Pancreas (tissue), 10 donors: ENCODE measurements at regions not wholly inside any gene's neighbourhood (a gene's known extent, or its start where the extent isn't known, plus 50 kb on each side); places are given as distances from the start of the nearest gene placed in this dataset.

Source experiments
- ATAC-seq, 4 donors: fragments of 200-7000 bp; cut with Tn5 transposase; one replicate each; pipeline versions ENCODE4 v1.8.0 to v1.9.1; 2020; ENCODE audit warnings: mild to moderate bottlenecking in 4 of 4, moderate library complexity in 4 of 4
- DNase-seq, 6 donors: peaks; one replicate each; pipeline ENCODE4 v3.0.0-alpha.2; 2020
- FAIRE-seq: peaks from 2 replicates; lab custom pipeline; 2012; peaks lifted over from hg19 to GRCh38; lab: Jason Lieb, UNC
- H3K27ac ChIP-seq, 4 donors: fragments of 200-600 bp; sonication (generic); 1 replicate in 3 of 4; 2 replicates in 1 of 4; pipeline versions ENCODE4 v1.5.0 to v1.8.0; 2020
- H3K27me3 ChIP-seq, 4 donors: fragments of 200-600 bp; one replicate each; pipeline ENCODE4 v1.8.0; 2021
- H3K36me3 ChIP-seq, 3 donors: fragments of 200-600 bp; sonication (generic) in 1 of 3; one replicate each; pipeline versions ENCODE4 v1.5.0 to v1.8.0; 2020 to 2021
- H3K4me1 ChIP-seq, 3 donors: fragments of 200-600 bp; one replicate each; pipeline ENCODE4 v1.8.0; 2021
- H3K4me3 ChIP-seq, 4 donors: fragments of 200-600 bp; sonication (generic) in 2 of 4; one replicate each; pipeline versions ENCODE4 v1.5.0 to v1.8.0; 2020 to 2021
- H3K9me3 ChIP-seq, 4 donors: fragments of 200-600 bp; one replicate each; pipeline ENCODE4 v1.8.0; 2021
- CTCF ChIP-seq, 4 donors: fragments of 200-600 bp; sonication (generic) in 3 of 4; IDR thresholded peaks; one replicate each; pipeline versions ENCODE4 v1.5.0 to v1.8.0; 2021; ENCODE audit warnings: antibody characterized with exemption in 4 of 4
- WGBS, 2 donors: extraction: QIAGEN DNeasy Blood & Tissue Kit; methylation state at CpG; one replicate each; pipeline ENCODE4 v1.1.7; 2013; 5-methylcytosine and 5-hydroxymethylcytosine counted together
- intact Hi-C, 3 donors: fragments of 100-400 bp; cut with DNase I; formaldehyde crosslinking; loops; one replicate each; pipeline versions ENCODE4 v1.11.1 to v1.14.2; 2022
- donor health status: healthy with polysubstance abuse.
- donor health status: DM: no; HTN: no; CAD: no; lungs with moderate emphysema.
- donor health status: DM: no; HTN: no; CAD: no.
- donor health status: control.
- donor health status: control.
- donor health status: Bipolar disorder and iron deficiency.
- donor health status: DM: yes; HTN: yes; CAD: no.
- donor health status: DM: no; HTN: no; CAD: no.
- donor health status: DM: no; HTN: no; CAD: no.
- donor health status: DM: yes; HTN: yes; CAD: no.

DNA sequence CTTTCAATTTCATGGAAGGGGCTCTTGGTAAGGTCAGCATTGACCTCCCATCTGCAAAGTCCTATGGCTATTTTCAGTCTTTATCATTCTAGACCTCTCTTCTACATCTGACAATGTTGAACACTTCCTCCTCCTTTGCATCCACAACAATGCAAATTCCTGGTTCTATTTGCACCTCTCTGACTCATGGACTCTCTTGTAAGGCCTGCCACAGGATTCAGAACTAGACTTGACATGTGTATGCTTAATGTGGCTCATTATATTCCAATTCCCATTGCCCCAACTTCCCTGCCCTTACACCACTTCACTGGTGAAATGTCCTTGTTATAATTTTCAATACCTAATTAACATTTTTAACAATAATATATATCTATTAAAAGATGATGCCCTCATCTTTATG is 314.3 kb upstream of the FGF13 start:
- Histone ChIP-seq H3K9me3 (no peaks in the 10 kb centered on the region), H3K36me3 (no peaks in the 10 kb centered on the region), H3K4me1 (no peaks in the 10 kb centered on the region), H3K27ac (no peak overlapping the region), H3K4me3 (no peak overlapping the region), H3K27me3 (no peaks in the 10 kb centered on the region)
- no peak for TF ChIP-seq CTCF (IDR thresholded peaks at IDR 0.05)
- intact Hi-C loops, result no loop called here
- no peak for FAIRE-seq
- DNase-seq, result no peak
- ATAC-seq, result no peak

- intact Hi-C loops, result no loop called here
- FAIRE-seq, result no peak
- no peak for TF ChIP-seq CTCF (IDR thresholded peaks at IDR 0.05)
- Histone ChIP-seq H3K4me3 (no peak overlapping the region), H3K4me1 (no peaks in the 10 kb centered on the region), H3K9me3 (no peaks in the 10 kb centered on the region), H3K27ac (no peak overlapping the region), H3K36me3 (no peaks in the 10 kb centered on the region), H3K27me3 (no peaks in the 10 kb centered on the region)
- ATAC-seq, result no peak
- 64 to 72% methylated on average over 3 of the region's 3 CpGs for WGBS, 2 donors
- DNase-seq, result no peak
Measured at GRCh38 chrX:139023531-139023930, 312.0 kb upstream of the FGF13 start.

- intact Hi-C loops, result no loop called here
- no peak for DNase-seq
- no peak for TF ChIP-seq CTCF (IDR thresholded peaks at IDR 0.05)
- FAIRE-seq, result no peak
- Histone ChIP-seq H3K4me1 (no peaks in the 10 kb centered on the region), H3K9me3 (no peaks in the 10 kb centered on the region), H3K36me3 (no peaks in the 10 kb centered on the region), H3K27me3 (no peaks in the 10 kb centered on the region), H3K27ac (no peak overlapping the region), H3K4me3 (no peak overlapping the region)
- ATAC-seq, result no peak
- 43 to 46% methylated on average over 3 of the region's 3 CpGs for WGBS, 2 donors
Measured at GRCh38 chrX:139020801-139021200, 309.3 kb upstream of the FGF13 start.

DNA sequence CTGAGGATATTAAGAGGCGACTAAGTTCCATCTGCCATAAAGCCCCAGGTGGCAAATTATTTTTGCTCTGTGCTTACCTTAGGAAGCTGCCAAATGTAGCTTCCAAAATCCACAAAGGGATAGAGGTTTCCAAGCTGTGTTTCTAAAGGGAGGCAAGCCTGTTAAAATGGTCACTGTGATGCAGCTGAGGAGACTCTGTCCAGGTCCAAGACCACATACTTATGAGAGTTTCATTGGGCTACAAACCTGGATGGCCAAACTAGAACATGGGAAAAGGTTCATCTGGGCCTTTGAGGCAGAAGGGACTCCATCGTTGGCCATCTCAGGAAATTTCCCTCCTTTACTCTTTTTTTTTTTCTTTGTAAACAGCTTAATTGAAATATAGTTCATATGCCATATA is 306.9 kb upstream of the FGF13 start:
- ATAC-seq, result no peak
- TF ChIP-seq CTCF (IDR thresholded peaks at IDR 0.05), result no peak
- intact Hi-C loops, result no loop called here
- no peak overlapping the region for H3K4me3 ChIP-seq
- no peaks in the 10 kb centered on the region for H3K36me3 ChIP-seq
- 46 to 53% methylated on average over 2 of the region's 2 CpGs for WGBS, 2 donors
- FAIRE-seq, result no peak
- DNase-seq, result no peak
- H3K27ac ChIP-seq, result no peak overlapping the region
- no peaks in the 10 kb centered on the region for H3K4me1 ChIP-seq
- no peaks in the 10 kb centered on the region for H3K27me3 ChIP-seq
- no peaks in the 10 kb centered on the region for H3K9me3 ChIP-seq

DNA sequence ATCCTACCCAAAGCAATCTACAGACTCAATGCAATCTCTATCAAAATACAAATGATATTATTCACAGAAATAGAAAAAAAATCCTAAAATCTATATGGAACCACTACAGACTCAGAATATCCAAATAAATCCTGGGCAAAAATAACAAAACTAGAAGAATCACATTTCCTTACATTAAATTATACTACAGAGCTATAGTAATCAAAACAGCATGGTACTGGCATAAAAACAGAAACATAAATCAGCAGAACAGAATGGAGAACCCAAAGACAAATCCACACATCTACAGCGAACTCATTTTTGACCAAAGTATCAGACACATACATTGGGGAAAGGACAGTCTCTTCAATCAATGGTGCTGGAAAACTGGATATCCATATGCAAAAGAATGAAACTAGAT is 304.1 kb upstream of the FGF13 start:
- FAIRE-seq, result peak; percentile 56
- no peaks in the 10 kb centered on the region for H3K4me1 ChIP-seq

More for the DNA sequence above, 304.1 kb upstream of the FGF13 start:
- no peaks in the 10 kb centered on the region for H3K36me3 ChIP-seq
- no peak for TF ChIP-seq CTCF (IDR thresholded peaks at IDR 0.05)
- no peaks in the 10 kb centered on the region for H3K27me3 ChIP-seq
- H3K9me3 ChIP-seq, result no peaks in the 10 kb centered on the region
- DNase-seq, result no peak
- no peak overlapping the region for H3K27ac ChIP-seq
- intact Hi-C loops, result no loop called here
- no peak for ATAC-seq
- WGBS, 2 donors, result 65 to 73% methylated on average over 1 of the region's 1 CpG
- no peak overlapping the region for H3K4me3 ChIP-seq
